Suppressor macrophage (primary cell): ENCODE measurements at regions not wholly inside any gene's neighbourhood (a gene's known extent, or its start where the extent isn't known, plus 50 kb on each side); places are given as distances from the start of the nearest gene placed in this dataset.
A peak's percentile ranks its signal among the peaks of the same experiment; 100 is the strongest.

ENCODE experiments used
- DNase-seq, 4 experiments: peaks; one replicate each; pipeline ENCODE4 v3.0.0-alpha.2; 2020 to 2022

DNA sequence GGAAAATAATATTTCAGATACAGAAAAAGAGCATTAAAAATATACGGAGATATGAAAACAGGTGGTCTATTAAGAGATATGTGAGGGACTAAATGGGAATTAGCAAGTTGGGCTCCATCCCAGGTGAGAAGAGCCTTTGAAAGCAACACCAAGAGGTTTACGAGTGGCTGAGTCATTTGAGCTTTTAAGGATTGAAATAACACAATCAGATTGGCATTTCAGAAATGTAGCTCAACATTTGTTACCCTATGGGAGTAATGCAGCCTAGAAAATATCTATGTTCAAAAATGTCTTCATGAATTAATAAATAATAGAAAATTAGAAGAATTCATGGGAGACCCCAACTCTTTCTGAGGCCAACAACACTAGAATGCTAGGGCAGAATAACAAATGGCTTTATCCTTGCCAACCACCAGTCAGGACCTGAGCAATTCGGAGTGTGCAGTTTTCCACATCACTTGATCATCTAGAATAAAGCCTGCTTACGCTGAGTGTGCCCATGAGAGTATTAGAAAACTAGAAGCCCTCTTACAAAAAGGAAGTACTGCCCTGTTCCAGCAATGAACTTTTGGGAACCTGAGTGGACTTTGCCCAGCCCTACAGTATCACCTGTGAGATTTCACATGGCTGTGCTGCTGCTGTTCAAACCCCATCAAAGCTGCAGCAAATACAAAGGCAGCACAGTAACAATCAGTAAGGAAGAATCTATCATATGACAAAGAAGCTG lies 538.0 kb upstream of the CAMK1G start:
- no peak for DNase-seq

DNA sequence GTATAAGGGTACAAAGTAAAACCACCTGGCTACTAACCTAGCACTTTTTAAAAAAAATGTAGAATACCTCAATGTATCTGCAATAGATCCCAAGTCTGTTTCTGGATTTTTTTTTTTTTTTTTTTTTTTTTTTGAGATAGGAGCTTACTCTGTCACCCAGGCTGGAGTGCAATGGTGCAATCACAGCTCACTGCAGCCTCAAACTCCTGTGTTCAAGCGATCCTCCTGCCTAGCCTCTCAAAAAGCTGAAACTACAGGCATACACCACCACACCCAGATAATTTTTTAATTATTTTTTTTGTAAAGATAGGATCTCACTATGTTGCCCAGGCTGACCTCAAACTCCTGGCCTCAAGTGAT lies 537.5 kb upstream of the CAMK1G start:
- DNase-seq, result no peak

DNA sequence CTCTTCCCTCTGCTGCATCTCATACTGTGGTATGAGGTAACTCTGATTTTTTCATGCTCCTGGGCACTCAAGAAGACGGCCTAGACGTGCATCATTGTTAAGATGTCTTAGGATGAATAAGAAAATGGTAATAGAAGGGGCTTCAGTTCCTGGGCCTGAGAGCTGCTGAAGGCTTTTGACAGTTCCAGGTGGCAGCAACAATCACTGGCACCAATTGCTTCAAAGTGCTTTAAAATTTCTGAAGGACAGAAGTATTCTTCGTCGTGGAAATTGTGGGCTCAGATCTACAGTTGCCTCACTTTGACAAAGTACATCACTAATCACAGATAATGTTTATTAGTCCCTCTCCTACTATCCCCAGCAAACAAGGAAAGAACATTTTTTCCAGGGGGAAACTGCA lies 536.6 kb upstream of the CAMK1G start:
- no peak for DNase-seq

DNA sequence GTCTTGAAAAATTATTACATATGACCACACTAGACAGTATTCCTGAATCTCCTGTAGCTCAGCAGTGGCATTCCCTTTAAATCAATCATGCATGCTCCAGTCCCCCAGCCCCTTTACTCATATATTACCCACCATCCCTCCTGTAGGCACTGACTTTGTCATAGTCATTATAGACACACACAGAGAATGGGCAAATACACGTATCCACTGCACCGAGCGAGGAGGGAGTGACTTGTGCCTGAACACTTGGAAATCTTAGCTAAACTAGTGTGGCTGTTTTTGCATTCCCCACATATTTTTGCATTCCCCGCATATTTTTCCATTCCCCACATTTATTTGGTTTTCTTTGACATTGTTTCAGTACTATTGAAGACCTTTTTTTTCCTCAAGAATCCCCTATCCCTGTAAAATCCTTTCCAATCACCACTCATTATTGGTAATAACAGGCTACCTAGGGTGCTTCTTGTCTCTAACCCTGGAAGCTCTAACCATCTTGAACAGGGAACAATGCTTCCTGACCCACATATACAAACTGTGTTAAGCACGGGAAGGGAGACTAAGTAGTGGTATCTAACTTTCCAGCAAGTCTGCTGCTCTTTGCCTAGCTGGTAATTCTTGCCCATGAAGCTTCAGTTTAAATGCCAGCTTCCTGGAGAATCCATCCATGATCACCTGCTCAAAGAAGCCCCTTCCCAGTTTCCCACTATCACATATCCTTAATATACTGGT lies 534.4 kb upstream of the CAMK1G start:
- DNase-seq, result no peak

DNA sequence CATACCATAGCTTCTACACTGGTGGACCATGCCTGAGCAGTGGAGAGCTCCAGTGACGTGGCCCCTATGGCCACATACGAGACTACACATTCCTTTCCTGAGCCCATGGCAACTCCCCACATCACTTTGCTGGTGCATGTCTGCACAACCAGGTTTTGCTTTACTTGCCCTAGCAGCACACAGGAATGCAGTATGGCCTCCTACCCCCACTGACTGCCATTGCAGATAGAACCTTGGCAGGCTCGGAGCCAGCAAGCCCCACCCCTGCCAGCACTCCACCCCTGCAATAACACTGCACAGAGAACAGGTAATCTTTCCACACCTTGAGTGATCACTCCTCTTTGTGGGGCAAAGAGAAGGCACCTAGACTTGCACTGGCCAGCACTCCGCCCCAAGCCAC lies 531.9 kb upstream of the CAMK1G start:
- no peak for DNase-seq

DNA sequence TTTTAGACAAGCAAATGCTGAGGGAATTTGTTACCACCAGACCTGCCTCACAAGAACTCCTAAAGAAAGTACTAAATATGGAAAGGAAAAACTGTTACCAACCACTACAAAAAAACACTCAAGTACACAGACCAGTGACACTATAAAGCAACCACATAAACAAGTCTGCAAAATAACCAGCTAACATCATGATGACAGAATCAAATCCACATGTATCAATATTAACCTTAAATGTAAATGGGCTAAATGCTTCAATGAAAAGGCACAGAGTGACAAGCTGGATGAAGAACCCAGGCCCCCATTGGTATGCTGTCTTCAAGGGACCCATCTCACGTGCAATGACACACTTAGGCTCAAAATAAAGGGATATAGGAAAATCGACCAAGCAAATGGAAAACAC lies 529.9 kb upstream of the CAMK1G start:
- no peak for DNase-seq

DNA sequence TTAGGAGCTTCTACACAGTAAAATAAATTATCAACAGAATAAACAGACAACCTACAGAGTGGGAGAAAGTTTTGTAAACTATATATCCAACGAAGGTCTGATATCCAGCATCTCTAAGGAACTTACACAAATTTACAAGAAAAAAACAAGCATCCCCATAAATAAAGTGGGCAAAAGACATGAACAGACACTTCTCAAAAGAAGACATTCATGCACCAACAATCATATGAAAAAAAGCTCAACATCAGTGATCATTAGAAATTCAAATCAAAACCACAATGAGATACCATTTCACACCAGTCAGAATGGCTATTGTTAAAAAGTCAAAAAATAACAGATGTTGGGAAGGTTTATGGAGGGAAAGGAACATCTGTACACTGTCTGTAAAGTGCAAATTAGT lies 526.4 kb upstream of the CAMK1G start:
- no peak for DNase-seq

DNA sequence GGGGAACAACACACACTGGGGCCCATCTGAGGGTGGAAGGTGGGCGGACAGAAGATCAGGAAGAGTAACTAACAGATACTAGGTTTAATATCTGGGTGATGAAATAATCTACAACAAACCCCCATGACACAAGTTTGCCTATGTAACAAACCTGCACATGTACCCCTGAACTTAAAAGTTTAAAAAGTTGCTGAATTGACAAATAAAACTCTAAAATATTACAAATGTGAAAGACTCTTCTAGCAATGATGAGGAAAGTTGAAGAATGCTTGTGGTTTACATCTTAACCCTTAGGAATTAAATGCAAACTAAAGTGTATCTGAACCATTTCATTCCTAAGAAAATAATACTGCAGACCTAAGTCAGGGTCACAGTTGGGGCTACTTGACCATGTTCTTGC lies 525.6 kb upstream of the CAMK1G start:
- peak in 3 of 4 experiments; percentile 31 to 47 (median 38) for DNase-seq

DNA sequence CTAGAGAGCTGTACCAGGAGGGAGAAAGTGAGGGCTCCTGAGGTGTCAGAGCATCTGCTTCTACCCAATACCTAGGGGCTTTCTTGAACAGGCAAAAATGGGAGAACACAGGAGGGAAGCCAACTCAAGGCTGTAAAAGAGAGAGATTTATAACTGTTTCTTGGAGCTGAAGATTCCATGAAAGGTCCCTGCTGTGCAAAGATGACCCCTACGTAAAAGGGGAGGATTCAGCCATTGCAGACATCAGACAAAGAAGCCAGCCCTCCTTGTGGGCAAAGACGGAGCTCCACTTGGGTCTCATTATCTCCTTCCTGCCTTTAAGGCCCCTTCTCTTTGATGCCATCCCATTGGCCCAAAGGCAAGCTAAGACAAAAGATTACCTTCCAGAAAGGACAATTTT lies 524.1 kb upstream of the CAMK1G start:
- DNase-seq, result no peak

DNA sequence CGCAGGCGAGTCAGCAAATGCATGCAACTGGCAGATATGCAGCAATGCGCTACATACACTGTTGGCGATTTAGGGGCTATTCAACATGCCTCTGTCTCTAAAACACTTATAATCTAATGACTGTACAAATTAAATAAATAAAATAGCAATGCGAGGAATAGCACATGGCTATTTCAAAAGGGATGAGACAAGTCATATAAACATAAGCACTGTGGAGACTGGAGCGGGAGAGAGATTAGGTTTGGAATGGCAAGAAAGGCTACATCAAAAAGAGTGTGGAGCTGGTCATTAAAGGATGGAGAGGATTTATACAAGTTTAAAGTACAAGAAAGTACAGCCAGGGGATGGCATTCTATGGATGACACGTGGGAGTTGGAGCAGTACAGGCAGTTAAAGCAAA lies 523.5 kb upstream of the CAMK1G start:
- no peak for DNase-seq

DNA sequence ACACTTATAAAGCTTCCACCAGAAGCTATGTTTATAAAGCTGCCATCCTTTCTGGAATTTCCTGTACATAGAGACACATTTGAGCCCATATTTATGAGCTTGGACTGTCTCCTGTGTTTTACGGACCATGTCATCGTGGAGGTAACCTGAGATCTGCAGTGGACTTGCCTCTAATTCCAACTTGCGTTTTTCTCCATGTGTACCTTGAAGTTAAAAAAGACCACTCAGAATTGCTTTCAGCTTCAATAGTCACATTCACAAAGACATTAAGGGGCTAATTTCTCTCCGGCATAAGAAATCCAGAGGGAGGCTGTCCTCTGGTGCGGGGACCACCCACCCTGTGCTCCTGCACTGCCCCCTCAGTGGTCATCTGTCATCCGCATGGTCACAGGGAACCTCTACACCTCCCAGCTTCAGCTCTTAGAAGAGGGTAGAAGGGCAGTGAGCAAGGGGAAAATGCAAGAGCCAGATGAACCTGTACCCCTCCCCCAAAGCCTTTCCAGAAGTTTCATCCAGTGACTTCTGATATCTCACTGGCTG lies 521.4 kb upstream of the CAMK1G start:
- no peak for DNase-seq

DNA sequence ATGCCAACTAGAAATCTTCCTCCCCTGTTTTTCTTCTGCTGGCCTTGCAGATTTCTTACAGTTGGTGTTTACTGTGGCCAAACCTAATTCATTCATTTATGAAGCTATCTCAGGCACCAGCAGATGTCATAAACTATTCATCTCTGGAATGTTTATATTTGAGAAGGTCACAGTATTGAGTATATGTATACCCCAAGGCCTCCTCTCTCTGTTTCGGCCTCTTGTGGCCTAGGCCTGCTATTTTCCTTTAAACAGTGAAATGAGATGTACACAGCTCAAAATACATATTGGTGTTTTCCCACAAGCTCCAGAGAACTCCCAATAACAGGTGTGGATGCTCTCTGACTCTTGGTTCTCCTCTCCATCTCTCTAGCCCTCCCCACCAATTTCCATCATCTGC lies 520.7 kb upstream of the CAMK1G start:
- no peak for DNase-seq

DNA sequence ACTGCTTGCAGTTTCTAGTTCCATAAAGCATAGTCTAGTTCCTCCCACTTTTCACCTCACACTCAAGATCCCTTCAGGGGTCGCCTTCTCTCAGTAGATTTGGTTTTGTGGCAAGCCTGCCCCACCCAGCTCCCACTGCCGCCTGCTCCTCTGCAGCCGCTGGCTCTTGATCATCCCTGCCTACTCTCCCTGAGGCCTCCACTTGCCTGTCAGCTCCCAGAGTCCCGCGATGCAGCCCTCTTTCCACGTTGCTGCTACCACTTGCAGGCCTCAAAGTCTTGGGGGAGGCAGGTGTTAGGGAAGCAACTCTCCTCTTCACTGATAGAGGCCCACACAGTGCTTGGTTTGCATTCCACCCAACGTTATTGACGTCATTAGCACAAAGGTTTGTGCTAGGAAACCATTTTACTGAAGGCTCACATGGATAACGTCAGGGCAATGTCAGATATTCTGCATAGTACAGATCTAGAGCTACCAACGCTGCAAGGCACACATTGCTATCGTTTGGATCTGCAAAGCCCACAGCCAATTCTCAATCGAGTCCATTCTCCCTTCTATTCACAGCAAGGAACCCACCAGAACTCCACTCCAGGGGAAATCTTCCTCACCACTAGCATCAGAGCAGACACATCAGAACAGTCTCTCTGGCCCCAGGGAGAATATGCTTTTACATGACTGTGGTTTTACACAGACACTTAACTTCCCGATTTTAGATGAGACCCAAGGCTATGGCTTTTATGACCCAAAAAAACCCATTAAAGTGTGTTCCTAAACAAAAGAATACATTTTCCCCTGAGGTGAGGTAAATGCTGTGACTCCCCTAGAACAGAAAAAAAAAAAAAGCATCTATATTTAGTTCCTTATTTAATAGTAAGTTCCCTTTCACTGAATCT lies 519.5 kb upstream of the CAMK1G start:
- no peak for DNase-seq

DNA sequence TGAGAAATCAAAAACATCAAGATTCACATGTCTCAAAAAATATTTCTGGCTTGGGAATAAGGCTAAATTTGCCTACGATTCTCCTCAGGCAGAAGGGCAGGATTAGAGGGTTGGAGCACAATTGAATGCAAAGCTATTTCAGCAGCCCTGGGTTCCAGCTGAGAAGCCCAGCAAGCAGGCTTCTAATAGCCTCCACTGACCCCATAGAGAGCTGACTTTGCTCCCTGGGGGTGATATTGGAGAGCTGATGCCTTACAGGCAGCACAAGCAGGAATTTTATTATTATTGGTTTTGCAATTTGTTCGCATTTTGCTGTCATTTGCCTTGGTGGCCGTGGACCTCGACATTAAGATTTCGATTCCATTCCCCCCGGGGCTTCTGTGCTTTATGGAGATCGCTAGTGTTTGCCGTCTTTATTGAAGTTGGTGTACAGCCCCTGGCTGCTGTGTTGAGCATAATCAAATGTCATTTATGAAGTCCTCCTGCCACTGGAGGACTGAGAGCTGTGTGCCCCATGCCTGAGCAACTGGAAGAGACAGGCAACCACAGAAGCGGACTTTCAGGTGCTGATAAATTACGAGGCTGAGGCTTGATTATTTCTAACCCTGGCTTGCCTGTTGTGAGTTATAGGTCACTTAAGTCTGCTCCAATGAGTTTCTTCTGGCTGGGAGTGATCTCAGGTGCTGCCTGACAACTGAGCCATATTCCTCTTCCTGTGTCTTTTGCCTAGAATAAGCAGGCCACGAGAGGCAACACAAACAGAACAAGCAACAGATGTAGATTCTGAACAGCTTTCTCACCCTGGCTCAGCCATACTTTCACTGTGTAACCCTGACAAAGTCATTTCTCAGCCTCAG lies 518.4 kb upstream of the CAMK1G start:
- DNase-seq, result no peak

DNA sequence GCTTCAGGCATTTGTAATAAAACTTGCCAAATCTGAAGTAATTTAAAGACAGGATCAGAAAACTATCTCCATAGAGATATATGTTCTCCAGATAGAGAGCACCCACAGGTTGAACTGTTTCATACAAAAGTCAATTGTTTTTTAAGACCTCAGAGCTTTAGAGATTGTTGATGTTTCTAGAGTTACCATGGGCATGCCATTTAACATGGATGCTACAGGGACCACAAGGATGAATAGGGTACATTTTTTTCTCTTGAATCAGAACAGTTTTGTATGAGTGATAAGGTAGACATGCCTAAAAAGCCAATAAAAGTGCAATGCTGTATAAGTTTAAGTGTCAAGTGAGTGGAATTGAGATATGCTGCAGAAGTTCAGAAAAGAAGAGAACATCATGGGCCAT lies 511.0 kb upstream of the CAMK1G start:
- DNase-seq, result no peak

DNA sequence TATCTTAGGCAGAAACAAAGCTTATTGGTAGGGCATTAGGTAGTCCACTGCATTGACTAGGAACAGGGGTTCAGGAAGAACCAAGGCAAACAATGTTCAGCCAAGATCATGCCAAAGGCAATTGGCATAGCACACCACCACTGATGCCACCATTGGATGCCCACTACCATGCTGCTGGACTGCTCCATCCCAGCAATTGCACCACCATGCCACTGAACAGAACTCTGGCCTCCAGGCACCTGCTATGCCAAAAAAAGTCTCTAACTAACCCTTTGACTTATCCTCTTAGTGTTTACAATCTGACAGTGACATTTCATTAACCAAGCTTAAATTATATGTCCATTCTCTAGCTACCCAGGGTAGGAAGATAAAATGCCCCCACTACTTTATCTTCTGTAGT lies 509.6 kb upstream of the CAMK1G start:
- DNase-seq, result no peak

DNA sequence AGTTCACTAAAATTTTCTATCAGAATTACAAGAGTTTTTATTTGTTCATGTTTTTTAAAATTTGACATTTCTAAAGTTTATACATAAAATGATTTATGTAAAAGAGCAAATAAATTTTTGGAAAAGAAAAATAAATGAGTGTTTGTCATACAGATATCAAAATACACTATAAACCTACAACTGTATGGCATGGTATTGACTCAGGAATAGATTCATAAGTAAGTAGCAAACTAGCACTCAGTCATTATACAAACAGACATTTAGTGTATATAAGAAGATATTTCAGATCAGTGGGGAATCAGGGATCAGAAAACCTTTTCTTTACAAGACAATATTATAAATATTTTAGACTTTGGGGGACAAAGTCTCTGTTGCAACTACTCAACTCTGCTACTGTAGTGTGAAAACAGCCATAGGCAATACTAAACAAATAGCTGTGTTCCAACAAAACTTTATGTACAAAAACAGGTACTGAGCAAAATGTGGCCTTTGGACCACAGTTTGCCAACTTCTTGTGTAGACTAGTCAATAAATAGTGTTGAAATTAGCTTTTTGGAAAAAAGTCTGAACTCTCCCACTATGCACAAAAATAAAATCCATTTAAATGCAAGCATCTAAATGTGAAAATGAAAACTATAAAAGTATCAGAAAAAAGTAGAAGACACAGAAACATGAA lies 508.8 kb upstream of the CAMK1G start:
- DNase-seq, result no peak

DNA sequence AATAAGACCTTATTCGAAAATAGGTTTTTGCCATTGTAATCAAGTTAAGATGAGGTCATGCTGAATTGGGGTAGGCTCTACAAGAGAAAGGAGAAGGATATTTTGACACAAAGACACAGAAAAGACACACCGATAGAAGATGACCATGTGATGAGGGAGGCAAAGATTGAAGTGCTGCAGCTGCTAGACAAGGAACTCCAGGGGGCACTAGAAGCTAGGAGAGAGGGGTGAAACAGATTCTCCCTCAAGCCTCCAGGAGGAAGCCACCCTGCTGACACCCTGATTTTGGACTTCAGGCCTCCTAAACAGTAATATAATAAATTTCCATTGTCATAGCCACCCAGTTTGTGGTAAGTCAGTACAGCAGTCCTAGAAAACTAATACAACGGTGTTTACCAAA lies 506.8 kb upstream of the CAMK1G start:
- DNase-seq, result peak; percentile 4 to 23 (median 20)

DNA sequence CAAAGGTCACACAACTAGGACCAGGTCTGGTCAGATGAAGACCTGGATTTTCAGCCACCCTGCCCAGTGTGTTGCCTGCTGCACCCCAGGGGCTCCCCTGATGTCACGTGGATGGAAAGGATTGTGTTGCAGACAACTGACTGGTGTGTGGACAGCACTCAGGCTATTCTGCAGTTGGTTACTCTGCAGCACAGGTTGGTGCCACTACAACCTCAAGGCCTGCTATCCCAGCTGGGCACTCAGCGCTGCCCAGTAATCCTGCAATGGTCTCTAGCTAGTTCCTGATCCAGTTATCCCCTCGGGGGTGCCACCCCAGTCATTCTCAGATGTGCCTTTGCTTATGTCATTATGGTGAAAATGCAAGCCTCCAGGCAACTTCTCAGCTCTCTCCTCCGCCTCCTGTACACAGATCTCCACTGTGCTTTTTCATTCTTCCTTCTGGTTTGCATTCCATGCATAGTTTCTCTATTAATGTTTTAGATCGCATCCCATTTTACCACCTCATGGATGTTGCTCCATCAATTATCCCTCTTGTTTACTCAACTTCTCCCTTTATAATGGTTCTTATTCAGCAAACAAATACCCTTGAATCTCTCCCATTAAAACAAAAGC lies 503.2 kb upstream of the CAMK1G start:
- no peak for DNase-seq

DNA sequence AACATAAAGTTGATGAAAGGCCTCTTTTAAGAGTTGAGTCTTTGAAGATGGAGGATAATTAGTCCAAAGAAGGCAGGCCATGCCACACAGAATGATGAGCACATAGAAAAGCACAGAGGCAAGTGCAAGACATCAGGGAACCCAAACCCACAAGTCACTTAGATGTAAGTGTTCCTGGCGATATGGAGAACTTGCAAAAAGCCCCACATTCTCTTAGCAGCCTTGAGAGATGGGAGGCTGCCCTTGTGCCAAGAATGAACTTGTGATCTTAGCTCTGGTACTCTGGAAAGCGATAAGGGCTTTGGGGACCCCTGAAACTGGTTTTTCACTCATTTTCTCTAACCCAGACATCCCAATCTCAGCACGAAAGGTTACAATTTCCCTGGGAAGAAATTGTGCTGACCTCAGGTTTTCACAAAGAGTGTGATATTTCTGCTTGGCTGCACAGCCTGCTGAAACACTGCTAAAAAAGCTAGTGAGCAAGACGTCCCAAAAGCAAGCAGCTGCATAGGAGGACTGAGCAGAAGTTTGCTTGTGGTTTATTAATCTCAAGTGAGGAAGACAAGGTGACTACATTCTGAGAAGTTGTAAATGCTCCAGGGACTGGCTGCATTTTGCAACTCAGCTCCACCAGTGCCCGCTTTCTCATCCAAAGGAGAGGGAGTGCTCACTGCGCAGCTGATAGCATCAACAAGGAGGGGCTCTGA lies 496.9 kb upstream of the CAMK1G start:
- no peak for DNase-seq

DNA sequence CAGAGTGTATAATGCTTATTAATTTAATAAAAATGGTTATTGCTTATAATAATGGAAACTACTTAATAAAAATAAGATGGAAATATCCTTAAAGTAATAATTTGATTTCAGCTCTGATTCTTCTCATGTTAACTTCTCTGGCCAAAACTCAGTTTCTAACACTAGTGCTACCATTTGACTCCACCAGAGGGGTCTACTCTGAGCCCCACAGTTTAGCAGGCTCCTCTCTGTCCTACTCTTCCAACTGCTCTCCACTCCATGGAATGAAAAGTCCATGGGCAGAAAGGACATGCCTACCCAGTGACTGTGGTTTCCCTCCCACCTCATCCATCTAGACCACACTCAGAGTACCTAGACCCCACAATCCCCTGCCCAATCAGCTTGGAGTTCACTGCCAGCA lies 489.1 kb upstream of the CAMK1G start:
- no peak for DNase-seq
